Kidney tubule cell (primary cell): ENCODE measurements at regions not wholly inside any gene's neighbourhood (a gene's known extent, or its start where the extent isn't known, plus 50 kb on each side); places are given as distances from the start of the nearest gene placed in this dataset.
"Not testable (repeated sequence)": the region's sequence is repeated elsewhere in the genome, so short reads cannot be mapped to it uniquely, and the experiment has no call there.

Source experiments
- DNase-seq: peaks from one replicate; pipeline ENCODE4 v3.0.0-alpha.2; 2018; ENCODE audit warnings: low spot score

GRCh38 chr4:96317891-96318290 is 478.0 kb downstream of the PDHA2 start:
- DNase-seq: no peak

GRCh38 chr4:96326846-96327245 is 487.0 kb downstream of the PDHA2 start:
- DNase-seq: peak; percentile 9

- no peak for DNase-seq
Measured at GRCh38 chr4:96342196-96342595, 502.3 kb downstream of the PDHA2 start.

GRCh38 chr4:96342790-96343455 is 503.0 kb downstream of the PDHA2 start:
- DNase-seq: no peak

GRCh38 chr4:96343836-96344235 is 503.9 kb downstream of the PDHA2 start:
- DNase-seq: no peak

- peak; percentile 42 for DNase-seq
Measured at GRCh38 chr4:96347582-96347981, 507.7 kb downstream of the PDHA2 start.

GRCh38 chr4:96352051-96352517 is 512.2 kb downstream of the PDHA2 start:
- peak; percentile 17 for DNase-seq

- peak; percentile 15 for DNase-seq
Measured at GRCh38 chr4:96354036-96354712, 514.3 kb downstream of the PDHA2 start.

GRCh38 chr4:96355414-96355813 is 515.5 kb downstream of the PDHA2 start:
- DNase-seq: no peak

- peak; percentile 61 for DNase-seq
Measured at GRCh38 chr4:96356591-96357370, 516.9 kb downstream of the PDHA2 start.

GRCh38 chr4:96366632-96367031 is 526.7 kb downstream of the PDHA2 start:
- no peak for DNase-seq

- no peak for DNase-seq
Measured at GRCh38 chr4:96375367-96375766, 535.5 kb downstream of the PDHA2 start.

GRCh38 chr4:96379524-96379923 is 539.6 kb downstream of the PDHA2 start:
- DNase-seq: no peak

GRCh38 chr4:96380106-96380505 is 540.2 kb downstream of the PDHA2 start:
- DNase-seq: no peak

- DNase-seq: no peak
Measured at GRCh38 chr4:96383349-96383748, 543.5 kb downstream of the PDHA2 start.

- no peak for DNase-seq
Measured at GRCh38 chr4:96389770-96390169, 549.9 kb downstream of the PDHA2 start.

GRCh38 chr4:96390404-96390803 is 550.5 kb downstream of the PDHA2 start:
- no peak for DNase-seq

GRCh38 chr4:96395747-96396146 is 555.9 kb downstream of the PDHA2 start:
- no peak for DNase-seq

- no peak for DNase-seq
Measured at GRCh38 chr4:96406742-96407141, 566.8 kb downstream of the PDHA2 start.

- DNase-seq: no peak
Measured at GRCh38 chr4:96407225-96407624, 567.3 kb downstream of the PDHA2 start.

- peak; percentile 58 for DNase-seq
Measured at GRCh38 chr4:96407738-96408463, 568.0 kb downstream of the PDHA2 start.

GRCh38 chr4:96414853-96415252 is 575.0 kb downstream of the PDHA2 start:
- not testable (repeated sequence) for DNase-seq
